IMR-90 (cell line): ENCODE measurements at regions not wholly inside any gene's neighbourhood (a gene's known extent, or its start where the extent isn't known, plus 50 kb on each side); places are given as distances from the start of the nearest gene placed in this dataset.
A peak's percentile ranks its signal among the peaks of the same experiment; 100 is the strongest.

Experiments used
- ATAC-seq: fragments of 200-7000 bp; cut with Tn5 transposase; 2 replicates; pipeline ENCODE4 v1.9.1; 2020; ENCODE audit warnings: low read depth, mild to moderate bottlenecking, moderate library complexity
- BruUV-seq: library from RNA; stranded (reverse); fragments of 400-500 nt; replicated peaks from 2 replicates; lab custom pipeline; 2021; lab: Mats Ljungman, UMichigan
- CTCF ChIA-PET: fragments of 300-600 bp; formaldehyde crosslinking; extraction: SDS; loops from one replicate; lab custom pipeline; 2021; ENCODE audit warnings: antibody characterized with exemption; lab: Yijun Ruan, JAX
- POLR2A ChIA-PET: fragments of 300-600 bp; sonication (Branson Sonifier 250); formaldehyde crosslinking; loops from one replicate; lab custom pipeline; 2022; ENCODE audit warnings: antibody characterized with exemption; ENCODE audit not compliant: unreplicated experiment; lab: Charles Lee
- DNase-seq: peaks from one replicate; pipeline ENCODE4 v3.0.0; 2013
- H2AFZ ChIP-seq: replicated peaks from 2 replicates; pipeline ENCODE3; 2013; ENCODE audit warnings: low read length, mild to moderate bottlenecking; ENCODE audit not compliant: poor library complexity
- H2AK5ac ChIP-seq: 2 replicates; pipeline ENCODE4 v1.6.1; 2013; ENCODE audit warnings: low read depth, low read length, inconsistent platforms
- H2AK9ac ChIP-seq: replicated peaks from 2 replicates; pipeline ENCODE3; 2013; ENCODE audit warnings: mild to moderate bottlenecking, low read depth, low read length, moderate library complexity; ENCODE audit not compliant: poor library complexity
- H2BK120ac ChIP-seq: 2 replicates; pipeline ENCODE4 v1.6.1; 2013; ENCODE audit warnings: low read depth, low read length, inconsistent platforms
- H2BK15ac ChIP-seq: 3 replicates; pipeline ENCODE4 v1.6.1; 2013; ENCODE audit warnings: low read depth, low read length, inconsistent platforms
- H2BK20ac ChIP-seq: 2 replicates; pipeline ENCODE4 v1.6.1; 2013; ENCODE audit warnings: low read depth, mild to moderate bottlenecking, inconsistent platforms, low read length, moderate library complexity
- H2BK5ac ChIP-seq: 2 replicates; pipeline ENCODE4 v1.6.1; 2013; ENCODE audit warnings: mild to moderate bottlenecking, low read depth, low read length, inconsistent platforms; ENCODE audit not compliant: poor library complexity, severe bottlenecking
- H3K14ac ChIP-seq: replicated peaks from 2 replicates; pipeline ENCODE4 v1.6.1; 2013; ENCODE audit warnings: low read depth, low read length, inconsistent platforms
- H3K18ac ChIP-seq: 2 replicates; pipeline ENCODE4 v1.6.1; 2013; ENCODE audit warnings: low read depth, low read length, control low read depth
- H3K23ac ChIP-seq: 2 replicates; pipeline ENCODE4 v1.6.1; 2013; ENCODE audit warnings: low read depth, low read length, inconsistent platforms
- H3K27ac ChIP-seq: 2 replicates; pipeline ENCODE4 v1.5.1; 2013; ENCODE audit warnings: mild to moderate bottlenecking, control low read depth, low read length; ENCODE audit not compliant: insufficient read depth
- H3K27me3 ChIP-seq: 2 replicates; pipeline ENCODE4 v1.6.1; 2013; ENCODE audit warnings: low read length; ENCODE audit not compliant: control insufficient read depth, insufficient read depth
- H3K36me3 ChIP-seq: 2 replicates; pipeline ENCODE4 v1.6.1; 2013; ENCODE audit warnings: low read length, mixed read lengths; ENCODE audit not compliant: control insufficient read depth, insufficient read depth
- H3K4ac ChIP-seq: 2 replicates; pipeline ENCODE4 v1.6.1; 2013; ENCODE audit warnings: low read depth, low read length, inconsistent platforms
- H3K4me1 ChIP-seq: 2 replicates; pipeline ENCODE4 v1.6.1; 2013; ENCODE audit warnings: low read length, mixed read lengths; ENCODE audit not compliant: control insufficient read depth, insufficient read depth
- H3K4me2 ChIP-seq: 2 replicates; pipeline ENCODE4 v1.6.1; 2013; ENCODE audit warnings: low read depth, mild to moderate bottlenecking, control low read depth, low read length, moderate library complexity
- H3K4me3 ChIP-seq: 2 replicates; pipeline ENCODE4 v1.5.1; 2013; ENCODE audit warnings: low read depth, mild to moderate bottlenecking, control low read depth, low read length, moderate library complexity; ENCODE audit not compliant: insufficient read depth
- H3K56ac ChIP-seq: 2 replicates; pipeline ENCODE4 v1.6.1; 2013; ENCODE audit warnings: low read length, inconsistent platforms; ENCODE audit not compliant: insufficient read depth; ENCODE audit errors: extremely low read depth
- H3K79me1 ChIP-seq, 2 experiments: 2 replicates each; pipeline ENCODE4 v1.6.1; 2013; ENCODE audit warnings: low read length in 2 of 2, inconsistent platforms in 1 of 2, low read depth in 1 of 2
- H3K9ac ChIP-seq: 2 replicates; pipeline ENCODE4 v1.6.1; 2013; ENCODE audit warnings: low read depth, low read length, control low read depth
- H3K9me1 ChIP-seq: 2 replicates; pipeline ENCODE4 v1.6.1; 2013; ENCODE audit warnings: low read length, inconsistent platforms; ENCODE audit not compliant: insufficient read depth
- H3K9me3 ChIP-seq: 2 replicates; pipeline ENCODE4 v1.6.1; 2013; ENCODE audit warnings: low read length; ENCODE audit not compliant: control insufficient read depth, insufficient read depth
- H4K20me1 ChIP-seq: 2 replicates; pipeline ENCODE4 v1.6.1; 2013; ENCODE audit warnings: low read length, inconsistent platforms; ENCODE audit not compliant: insufficient read depth
- H4K5ac ChIP-seq: 2 replicates; pipeline ENCODE4 v1.6.1; 2013; ENCODE audit warnings: mild to moderate bottlenecking, low read depth, low read length, control low read depth
- H4K8ac ChIP-seq, 2 experiments: 2 replicates each; pipeline ENCODE4 v1.6.1; 2013; ENCODE audit warnings: low read depth in 2 of 2, low read length in 2 of 2, control low read depth in 1 of 2, inconsistent platforms in 1 of 2
- H4K91ac ChIP-seq: 2 replicates; pipeline ENCODE4 v1.6.1; 2013; ENCODE audit warnings: low read depth, low read length, inconsistent platforms; ENCODE audit not compliant: insufficient read depth
- BHLHE40 ChIP-seq: fragments of 150-350 bp; IDR thresholded peaks from 2 replicates; pipeline ENCODE4 v1.6.1; 2016; ENCODE audit warnings: mild to moderate bottlenecking, low read depth, low read length
- CEBPB ChIP-seq: IDR thresholded peaks from 2 replicates; pipeline ENCODE4 v1.6.1; 2012; ENCODE audit warnings: low read depth, low read length, improper control_type of control experiment
- CHD1 ChIP-seq: IDR thresholded peaks from 2 replicates; pipeline ENCODE4 v1.6.1; 2012; ENCODE audit warnings: low read depth, low read length, improper control_type of control experiment
- CTCF ChIP-seq: conservative IDR thresholded peaks from 2 replicates; pipeline ENCODE4 v1.5.1; 2012; ENCODE audit warnings: mild to moderate bottlenecking, low read depth, low read length, improper control_type of control experiment
- ELK1 ChIP-seq: fragments of 150-350 bp; IDR thresholded peaks from 2 replicates; pipeline ENCODE4 v1.6.1; 2016; ENCODE audit warnings: low read depth, mild to moderate bottlenecking, low read length, moderate library complexity, borderline replicate concordance
- FOS ChIP-seq: fragments of 150-350 bp; IDR thresholded peaks from 2 replicates; pipeline ENCODE4 v1.6.1; 2016; ENCODE audit warnings: low read depth, low read length
- MAFK ChIP-seq: IDR thresholded peaks from 2 replicates; pipeline ENCODE4 v1.6.1; 2012; ENCODE audit warnings: low read depth, low read length, improper control_type of control experiment
- MXI1 ChIP-seq: IDR thresholded peaks from 2 replicates; pipeline ENCODE4 v1.6.1; 2012; ENCODE audit warnings: low read depth, mild to moderate bottlenecking, low read length, moderate library complexity, borderline replicate concordance
- NFE2L2 ChIP-seq: fragments of 150-350 bp; IDR thresholded peaks from 2 replicates; pipeline ENCODE4 v1.6.1; 2016; ENCODE audit warnings: low read depth, mild to moderate bottlenecking, low read length
- POLR2A ChIP-seq: IDR thresholded peaks from 2 replicates; pipeline ENCODE4 v1.6.1; 2012; ENCODE audit warnings: mild to moderate bottlenecking, low read depth, low read length
- RAD21 ChIP-seq: IDR thresholded peaks from 2 replicates; pipeline ENCODE4 v1.6.1; 2012; ENCODE audit warnings: low read length, improper control_type of control experiment
- RCOR1 ChIP-seq: IDR thresholded peaks from 2 replicates; pipeline ENCODE4 v1.6.1; 2012; ENCODE audit warnings: mild to moderate bottlenecking, low read length, improper control_type of control experiment; ENCODE audit not compliant: insufficient replicate concordance
- SMC3 ChIP-seq: fragments of 150-350 bp; IDR thresholded peaks from 2 replicates; pipeline ENCODE4 v1.6.1; 2016; ENCODE audit warnings: low read depth, mild to moderate bottlenecking, antibody characterized with exemption, low read length, moderate library complexity
- whole genome bisulfite sequencing, 2 experiments: methylation state at CpG; one replicate each; pipeline versions ENCODE4 v1.1.5 to v1.1.7; 2013; ENCODE audit warnings: missing lambda C conversion rate in 2 of 2; ENCODE audit not compliant: insufficient read length in 1 of 2; ENCODE audit errors: extremely low coverage in 2 of 2; 5-methylcytosine and 5-hydroxymethylcytosine counted together
- dilution Hi-C: fragments of 300-500 bp; cut with HindIII; formaldehyde crosslinking; loops from one replicate; pipeline ENCODE4 v1.14.3; 2018; ENCODE audit warnings: low sequenced_read_pairs; ENCODE audit not compliant: unreplicated experiment
- in situ Hi-C: fragments of 300-500 bp; cut with MboI; formaldehyde crosslinking; loops from 3 replicates; pipeline ENCODE4 v1.14.3; 2019; ENCODE audit warnings: low sequenced_read_pairs, inconsistent platforms, mixed read lengths
- intact Hi-C: fragments of 100-400 bp; cut with micrococcal nuclease; formaldehyde crosslinking; loops from 2 replicates; pipeline ENCODE4 v1.10.0; 2022
- TF ChIP-seq, protein P1 (sequence below): fragments of 150-350 bp; IDR thresholded peaks from 2 replicates; pipeline ENCODE4 v1.6.1; 2017; ENCODE audit warnings: mild to moderate bottlenecking, antibody characterized with exemption, low read length, low read depth

DNA sequence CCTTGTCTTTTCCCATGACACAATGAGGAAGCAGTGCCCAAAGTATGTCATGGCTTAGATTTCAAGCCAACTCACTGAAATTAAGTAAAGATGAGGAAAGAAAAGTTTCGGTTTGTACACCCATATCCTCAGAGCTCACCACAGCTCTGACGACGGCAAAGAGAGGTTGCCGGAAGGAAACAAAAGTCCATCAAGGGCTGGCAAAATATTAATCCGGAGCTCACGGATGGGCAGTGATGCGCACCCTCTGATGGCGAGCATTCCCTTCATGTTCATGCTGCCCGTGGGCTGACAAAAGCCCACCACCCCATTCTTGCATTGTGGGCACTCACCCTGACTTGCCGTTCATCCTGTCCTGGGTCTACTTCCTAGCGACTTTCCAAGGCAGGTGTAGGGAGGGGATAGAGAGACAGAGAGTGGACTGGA is 103.1 kb downstream of the SOX9 start:
- Histone ChIP-seq H2BK15ac (no peak overlapping the region), H4K8ac (no peak overlapping the region), H3K27me3 (peaks cover 28% of the 10 kb centered on the region), H3K4me3 (no peak overlapping the region), H2BK120ac (no peak overlapping the region), H3K4me1 (peaks cover 4% of the 10 kb centered on the region; the same call in 1 of the 2 replicates), H3K79me1 (no peaks in the 10 kb centered on the region), H4K5ac (no peak overlapping the region), H2AK5ac (no peak overlapping the region), H3K18ac (no peak overlapping the region), H3K4me2 (no peak overlapping the region), H3K9me3 (peaks cover 6% of the 10 kb centered on the region), H3K36me3 (no peaks in the 10 kb centered on the region), H2AFZ (peak overlapping the region; percentile 59), H3K27ac (no peak overlapping the region), H2BK5ac (no peak overlapping the region), H4K20me1 (no peaks in the 10 kb centered on the region), H4K91ac (no peak overlapping the region), H2AK9ac (no peak overlapping the region), H3K56ac (no peak overlapping the region), H3K9me1 (no peaks in the 10 kb centered on the region), H3K9ac (no peak overlapping the region), H3K23ac (no peak overlapping the region), H3K4ac (no peak overlapping the region), H3K14ac (no peak overlapping the region), H2BK20ac (no peak overlapping the region)
- no peak for ATAC-seq
- no peak for TF ChIP-seq CHD1
- TF ChIP-seq RCOR1, result no peak
- TF ChIP-seq CTCF, result no peak
- TF ChIP-seq ELK1, result no peak
- no peak for TF ChIP-seq MAFK
- TF ChIP-seq SMC3, result no peak
- TF ChIP-seq, protein P1, sequence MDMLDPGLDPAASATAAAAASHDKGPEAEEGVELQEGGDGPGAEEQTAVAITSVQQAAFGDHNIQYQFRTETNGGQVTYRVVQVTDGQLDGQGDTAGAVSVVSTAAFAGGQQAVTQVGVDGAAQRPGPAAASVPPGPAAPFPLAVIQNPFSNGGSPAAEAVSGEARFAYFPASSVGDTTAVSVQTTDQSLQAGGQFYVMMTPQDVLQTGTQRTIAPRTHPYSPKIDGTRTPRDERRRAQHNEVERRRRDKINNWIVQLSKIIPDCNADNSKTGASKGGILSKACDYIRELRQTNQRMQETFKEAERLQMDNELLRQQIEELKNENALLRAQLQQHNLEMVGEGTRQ, result no peak
- no peak for TF ChIP-seq MXI1
- no peak for TF ChIP-seq FOS
- TF ChIP-seq BHLHE40, result no peak
- no peak for TF ChIP-seq NFE2L2
- TF ChIP-seq CEBPB, result no peak
- TF ChIP-seq POLR2A, result no peak
- no peak for TF ChIP-seq RAD21
- CTCF ChIA-PET, result no interaction called here
- POLR2A ChIA-PET, result no interaction called here
- dilution Hi-C loops (no loop called here), in situ Hi-C loops (no loop called here), intact Hi-C loops (no loop called here)
- WGBS, 2 experiments, result no CpG with 5 or more reads among the region's 11 CpGs
- DNase-seq, result no peak
- no TSS peak for BruUV-seq
